HT1080 (cell line): ENCODE measurements at regions not wholly inside any gene's neighbourhood (a gene's known extent, or its start where the extent isn't known, plus 50 kb on each side); places are given as distances from the start of the nearest gene placed in this dataset.

Source experiments
- DNase-seq: peaks from one replicate; pipeline ENCODE4 v3.0.0-alpha.2; 2015; ENCODE audit warnings: low read depth

GRCh38 chr1:60388092-60388987 lies 314.8 kb upstream of the C1orf87 start:
- DNase-seq = peak; percentile 65

GRCh38 chr1:60387175-60387574 lies 313.6 kb upstream of the C1orf87 start:
- no peak for DNase-seq

GRCh38 chr1:60386249-60386648 lies 312.7 kb upstream of the C1orf87 start:
- no peak for DNase-seq

GRCh38 chr1:60376196-60376595 lies 302.6 kb upstream of the C1orf87 start:
- no peak for DNase-seq

GRCh38 chr1:60374537-60374936 lies 301.0 kb upstream of the C1orf87 start:
- DNase-seq = no peak

- no peak for DNase-seq
These were observed 294.0 kb upstream of the C1orf87 start for GRCh38 chr1:60367532-60367931.

- no peak for DNase-seq
These were observed 285.9 kb upstream of the C1orf87 start for GRCh38 chr1:60359431-60359830.

- no peak for DNase-seq
These were observed 277.0 kb upstream of the C1orf87 start for GRCh38 chr1:60350531-60350930.

- DNase-seq = no peak
These were observed 275.3 kb upstream of the C1orf87 start for GRCh38 chr1:60348884-60349283.

GRCh38 chr1:60345621-60346020 lies 272.1 kb upstream of the C1orf87 start:
- no peak for DNase-seq

GRCh38 chr1:60345049-60345448 lies 271.5 kb upstream of the C1orf87 start:
- no peak for DNase-seq

- no peak for DNase-seq
These were observed 270.2 kb upstream of the C1orf87 start for GRCh38 chr1:60343736-60344135.

GRCh38 chr1:60342569-60342968 lies 269.0 kb upstream of the C1orf87 start:
- DNase-seq = no peak

- DNase-seq = no peak
These were observed 267.7 kb upstream of the C1orf87 start for GRCh38 chr1:60341274-60341673.

- no peak for DNase-seq
These were observed 258.1 kb upstream of the C1orf87 start for GRCh38 chr1:60331647-60332046.

GRCh38 chr1:60329651-60330050 lies 256.1 kb upstream of the C1orf87 start:
- DNase-seq = no peak

GRCh38 chr1:60311838-60312237 lies 238.3 kb upstream of the C1orf87 start:
- no peak for DNase-seq

GRCh38 chr1:60299581-60299980 lies 226.0 kb upstream of the C1orf87 start:
- no peak for DNase-seq

- DNase-seq = no peak
These were observed 224.7 kb upstream of the C1orf87 start for GRCh38 chr1:60298290-60298689.

- DNase-seq = no peak
These were observed 223.2 kb upstream of the C1orf87 start for GRCh38 chr1:60296794-60297193.

GRCh38 chr1:60292140-60292539 lies 218.6 kb upstream of the C1orf87 start:
- no peak for DNase-seq

GRCh38 chr1:60290393-60290792 lies 216.8 kb upstream of the C1orf87 start:
- DNase-seq = no peak

GRCh38 chr1:60287536-60287935 lies 214.0 kb upstream of the C1orf87 start:
- DNase-seq = no peak
